ENCODE measurements at regions not wholly inside any gene's neighbourhood (a gene's known extent, or its start where the extent isn't known, plus 50 kb on each side); places are given as distances from the start of the nearest gene placed in this dataset.

GRCh38 chr5:39674209-39675082, 249.7 kb upstream of the DAB2 start:
- H3K27ac Mint-ChIP-seq = no peak overlapping the region
- Histone ChIP-seq H3K4ac (ENCODE audit: low read depth, low read length) (no peak overlapping the region), H3K79me1 (ENCODE audit: insufficient read depth, low read depth, low read length, poor library complexity, severe bottlenecking) (no peaks in the 10 kb centered on the region), H3K14ac (ENCODE audit: insufficient read depth, low read length) (no peak overlapping the region), H3K9me3 (ENCODE audit: control insufficient read depth, low read depth, low read length) (no peaks in the 10 kb centered on the region), H3K79me2 (ENCODE audit: insufficient read depth, low read length) (no peaks in the 10 kb centered on the region), H3K18ac (ENCODE audit: insufficient read length, low read depth, low read length) (no peak overlapping the region), H3K27ac (ENCODE audit: insufficient read length, low read depth, low read length) (no peak overlapping the region), H2BK15ac (ENCODE audit: low read depth, low read length) (no peak overlapping the region), H2BK20ac (ENCODE audit: low read depth, low read length, poor library complexity, severe bottlenecking) (no peak overlapping the region), H3K4me1 (ENCODE audit: insufficient read depth, low read length) (no peaks in the 10 kb centered on the region), H3K56ac (ENCODE audit: insufficient read length, low read depth, low read length) (no peak overlapping the region), H4K91ac (ENCODE audit: insufficient read length, low read depth, low read length) (no peak overlapping the region), H2AK5ac (ENCODE audit: insufficient read length, low read length) (no peak overlapping the region), H3K23me2 (ENCODE audit: insufficient read length, low read depth, low read length, poor library complexity, severe bottlenecking) (no peaks in the 10 kb centered on the region), H2BK12ac (ENCODE audit: insufficient read length, low read depth, low read length) (no peak overlapping the region), H3K4me2 (ENCODE audit: insufficient read depth, insufficient read length, low read length) (no peak overlapping the region), H4K5ac (ENCODE audit: insufficient read length, low read depth, low read length) (no peak overlapping the region), H2BK5ac (ENCODE audit: insufficient read length, low read length) (no peak overlapping the region), H4K20me1 (ENCODE audit: control insufficient read depth, insufficient read depth, insufficient read length) (no peaks in the 10 kb centered on the region), H3K27me3 (ENCODE audit: insufficient read depth, low read length) (no peaks in the 10 kb centered on the region), H4K8ac (replicated peaks; ENCODE audit: insufficient read length, low read depth, low read length) (no peak overlapping the region), H3T11ph (ENCODE audit: low read length) (no peak overlapping the region), H2AFZ (ENCODE audit: low read length) (no peak overlapping the region), H2BK120ac (ENCODE audit: low read depth, low read length, poor library complexity, severe bottlenecking) (no peak overlapping the region), H3K9ac (ENCODE audit: extremely low read depth, insufficient read length, low read length) (no peak overlapping the region), H3K23ac (ENCODE audit: insufficient read length, low read depth, low read length) (no peak overlapping the region)
- no CpG with 5 or more reads among the region's 2 CpGs for WGBS (ENCODE audit: extremely low coverage, insufficient read length, low lambda C conversion rate)
- H3K4me1 Mint-ChIP-seq = peaks cover 21 to 22% of the 10 kb centered on the region in 2 experiments
- peaks cover 0 to 4% (median under 1%) of the 10 kb centered on the region in 3 experiments; a peak in 3 of 7 replicates for H3K36me3 Mint-ChIP-seq (ENCODE audit: insufficient read depth in 1 of 3, low read depth in 3 of 3)
- DNase-seq = no peak
- no peak for TF ChIP-seq CTCF (conservative IDR thresholded peaks at IDR 0.05)
- H3K4me3 Mint-ChIP-seq = no peak overlapping the region; a peak in 1 of 5 replicates
- peaks cover 3 to 4% of the 10 kb centered on the region in 2 experiments; a peak in 1 of 5 replicates for H3K9me3 Mint-ChIP-seq
- no peaks in the 10 kb centered on the region for H3K27me3 Mint-ChIP-seq (ENCODE audit: low read depth)

Data from H9 (cell line).